HEK293T (cell line): ENCODE measurements at regions not wholly inside any gene's neighbourhood (a gene's known extent, or its start where the extent isn't known, plus 50 kb on each side); places are given as distances from the start of the nearest gene placed in this dataset.
"Not testable (repeated sequence)": the region's sequence is repeated elsewhere in the genome, so short reads cannot be mapped to it uniquely, and the experiment has no call there.

Experiments used
- ELF4 ChIP-seq: fragments of 450-650 bp; IDR thresholded peaks from 2 replicates; pipeline ENCODE4 v1.6.1; 2017; ENCODE audit warnings: antibody characterized with exemption
- FOXM1 ChIP-seq: fragments of 450-650 bp; IDR thresholded peaks from 2 replicates; pipeline ENCODE4 v1.6.1; 2017; ENCODE audit warnings: mild to moderate bottlenecking, borderline replicate concordance
- LEF1 ChIP-seq: fragments of 450-650 bp; IDR thresholded peaks from 2 replicates; pipeline ENCODE4 v1.6.1; 2017; ENCODE audit warnings: mild to moderate bottlenecking, borderline replicate concordance
- SP1 ChIP-seq: fragments of 450-650 bp; IDR thresholded peaks from 2 replicates; pipeline ENCODE4 v1.6.1; 2017
- SUZ12 ChIP-seq: fragments of 450-650 bp; IDR thresholded peaks from 2 replicates; pipeline ENCODE4 v1.6.1; 2016; ENCODE audit warnings: mild to moderate bottlenecking

GRCh38 chr14:28842569-28842968 lies 76.0 kb downstream of the FOXG1 start:
- not testable (repeated sequence) for TF ChIP-seq SP1, LEF1, FOXM1, ELF4, SUZ12
